ENCODE measurements at regions not wholly inside any gene's neighbourhood (a gene's known extent, or its start where the extent isn't known, plus 50 kb on each side); places are given as distances from the start of the nearest gene placed in this dataset.
"Not testable (repeated sequence)": the region's sequence is repeated elsewhere in the genome, so short reads cannot be mapped to it uniquely, and the experiment has no call there.

DNA sequence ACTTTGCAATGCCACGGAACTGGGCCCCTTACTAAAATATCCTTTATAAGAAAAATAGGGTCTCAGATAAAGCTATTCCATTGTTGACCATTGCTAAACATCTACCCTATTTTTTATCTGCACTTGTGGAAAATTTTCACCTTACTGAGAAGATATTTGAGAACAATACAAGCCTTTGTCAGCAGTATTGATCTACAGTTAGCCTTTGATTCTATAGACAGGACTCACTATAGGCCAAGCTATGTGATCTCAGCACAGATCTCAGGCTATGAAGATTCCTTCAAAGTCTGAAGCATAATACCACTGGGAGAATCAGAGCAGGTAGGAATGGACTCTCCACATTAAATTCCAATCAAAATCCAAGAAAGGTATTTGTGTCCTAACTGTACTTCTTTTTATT, 1099.7 kb downstream of the DIAPH3 start:
- no peaks in the 10 kb centered on the region for H3K27me3 Mint-ChIP-seq
- intact Hi-C loops (cut with micrococcal nuclease), result no loop called here
- H3K4me3 Mint-ChIP-seq, result no peak overlapping the region
- no peaks in the 10 kb centered on the region for H3K9me3 Mint-ChIP-seq
- ATAC-seq (no peak), DNase-seq (no peak)
- no peak overlapping the region for H3K27ac Mint-ChIP-seq
- ChIA-PET CTCF (no interaction called here), POLR2A (no interaction called here)
- TF ChIP-seq, protein P1, sequence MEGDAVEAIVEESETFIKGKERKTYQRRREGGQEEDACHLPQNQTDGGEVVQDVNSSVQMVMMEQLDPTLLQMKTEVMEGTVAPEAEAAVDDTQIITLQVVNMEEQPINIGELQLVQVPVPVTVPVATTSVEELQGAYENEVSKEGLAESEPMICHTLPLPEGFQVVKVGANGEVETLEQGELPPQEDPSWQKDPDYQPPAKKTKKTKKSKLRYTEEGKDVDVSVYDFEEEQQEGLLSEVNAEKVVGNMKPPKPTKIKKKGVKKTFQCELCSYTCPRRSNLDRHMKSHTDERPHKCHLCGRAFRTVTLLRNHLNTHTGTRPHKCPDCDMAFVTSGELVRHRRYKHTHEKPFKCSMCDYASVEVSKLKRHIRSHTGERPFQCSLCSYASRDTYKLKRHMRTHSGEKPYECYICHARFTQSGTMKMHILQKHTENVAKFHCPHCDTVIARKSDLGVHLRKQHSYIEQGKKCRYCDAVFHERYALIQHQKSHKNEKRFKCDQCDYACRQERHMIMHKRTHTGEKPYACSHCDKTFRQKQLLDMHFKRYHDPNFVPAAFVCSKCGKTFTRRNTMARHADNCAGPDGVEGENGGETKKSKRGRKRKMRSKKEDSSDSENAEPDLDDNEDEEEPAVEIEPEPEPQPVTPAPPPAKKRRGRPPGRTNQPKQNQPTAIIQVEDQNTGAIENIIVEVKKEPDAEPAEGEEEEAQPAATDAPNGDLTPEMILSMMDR (IDR thresholded peaks at IDR 0.05), result no peak
- H3K4me1 Mint-ChIP-seq (ENCODE audit: low read depth), result no peaks in the 10 kb centered on the region
- no peaks in the 10 kb centered on the region for H3K36me3 Mint-ChIP-seq (ENCODE audit: low read depth)

DNA sequence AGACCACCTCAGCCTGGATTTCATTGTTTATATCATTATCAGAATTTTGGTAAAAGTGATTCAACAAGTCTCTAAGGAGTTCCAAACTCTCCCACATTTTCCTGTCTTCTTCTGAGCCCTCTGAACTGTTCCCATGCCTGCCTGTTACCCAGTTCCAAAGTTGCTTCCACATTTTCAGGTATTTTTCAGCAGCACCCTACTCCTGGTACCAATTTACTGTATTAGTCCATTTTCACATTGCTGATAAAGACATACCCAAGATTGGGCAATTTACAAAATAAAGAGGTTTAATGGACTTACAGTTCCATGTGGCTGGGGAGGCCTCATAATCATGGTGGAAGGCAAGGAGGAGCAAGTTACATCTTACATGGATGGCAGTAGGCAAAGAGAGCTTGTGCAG, 1087.3 kb downstream of the DIAPH3 start:
- intact Hi-C loops (cut with micrococcal nuclease); DNase-seq; CTCF ChIA-PET; H3K27ac Mint-ChIP-seq; H3K4me3 Mint-ChIP-seq; H3K27me3 Mint-ChIP-seq; H3K4me1 Mint-ChIP-seq (ENCODE audit: low read depth); H3K36me3 Mint-ChIP-seq (ENCODE audit: low read depth); ATAC-seq: not testable (repeated sequence)
- peaks cover 23% of the 10 kb centered on the region for H3K9me3 Mint-ChIP-seq
- POLR2A ChIA-PET, result interaction anchor here (0.7 kb wide), 1 partner anchor 84 kb away, joined by 3 read pairs; no protein-coding TSS in a partner anchor

DNA sequence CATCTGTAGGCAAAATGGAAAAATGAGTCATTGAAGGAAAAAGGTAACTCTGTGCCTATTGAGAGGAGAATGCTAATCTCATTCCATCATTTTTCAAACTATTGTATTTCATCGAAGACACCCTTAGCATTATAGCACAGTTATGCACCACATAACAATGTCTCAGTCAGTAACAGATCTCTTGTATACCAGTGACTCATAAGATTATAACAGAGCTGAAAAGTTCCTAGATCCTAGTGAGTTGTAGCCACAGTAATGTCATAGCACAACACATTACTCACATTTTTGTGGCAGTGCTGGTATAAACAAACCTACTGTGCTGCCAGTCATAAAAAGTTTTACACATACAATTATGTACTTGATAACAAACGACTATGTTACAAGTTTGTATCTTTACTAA, 1077.6 kb downstream of the DIAPH3 start:
- H3K9me3 Mint-ChIP-seq, result no peaks in the 10 kb centered on the region
- ATAC-seq (no peak), DNase-seq (no peak)
- intact Hi-C loops (cut with micrococcal nuclease), result no loop called here
- no peaks in the 10 kb centered on the region for H3K4me1 Mint-ChIP-seq (ENCODE audit: low read depth)
- CTCF ChIA-PET, result no interaction called here
- TF ChIP-seq, protein P1 (IDR thresholded peaks at IDR 0.05), result no peak
- no peaks in the 10 kb centered on the region for H3K27me3 Mint-ChIP-seq
- no peaks in the 10 kb centered on the region for H3K36me3 Mint-ChIP-seq (ENCODE audit: low read depth)
- H3K27ac Mint-ChIP-seq, result no peak overlapping the region
- POLR2A ChIA-PET, result no interaction called here
- no peak overlapping the region for H3K4me3 Mint-ChIP-seq

DNA sequence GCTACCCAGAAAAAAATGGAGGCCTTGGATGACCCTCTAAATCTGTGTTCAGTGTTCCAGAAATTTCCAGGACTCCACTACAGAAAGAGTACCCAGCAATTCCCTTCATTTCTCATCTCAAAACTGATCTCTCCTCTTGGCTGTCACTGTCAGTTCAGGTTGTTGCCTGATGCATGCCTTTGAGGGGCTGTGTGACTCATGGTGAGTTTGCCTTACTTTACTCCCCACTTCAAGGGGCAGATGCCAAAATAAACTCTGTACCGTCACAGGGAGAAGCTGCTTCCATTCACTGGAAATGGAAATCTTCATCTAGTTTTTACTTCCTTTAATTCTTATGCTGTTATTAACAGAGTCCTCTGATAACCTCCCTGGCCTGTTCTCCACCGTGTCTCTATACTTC, 1075.0 kb downstream of the DIAPH3 start:
- TF ChIP-seq, protein P1 (IDR thresholded peaks at IDR 0.05), result no peak
- Mint-ChIP-seq H3K9me3 (no peaks in the 10 kb centered on the region), H3K4me1 (ENCODE audit: low read depth) (no peaks in the 10 kb centered on the region), H3K27ac (no peak overlapping the region), H3K27me3 (no peaks in the 10 kb centered on the region), H3K36me3 (ENCODE audit: low read depth) (no peaks in the 10 kb centered on the region), H3K4me3 (no peak overlapping the region)
- ChIA-PET CTCF (no interaction called here), POLR2A (no interaction called here)
- intact Hi-C loops (cut with micrococcal nuclease), result no loop called here
- DNase-seq, result no peak
- no peak for ATAC-seq

DNA sequence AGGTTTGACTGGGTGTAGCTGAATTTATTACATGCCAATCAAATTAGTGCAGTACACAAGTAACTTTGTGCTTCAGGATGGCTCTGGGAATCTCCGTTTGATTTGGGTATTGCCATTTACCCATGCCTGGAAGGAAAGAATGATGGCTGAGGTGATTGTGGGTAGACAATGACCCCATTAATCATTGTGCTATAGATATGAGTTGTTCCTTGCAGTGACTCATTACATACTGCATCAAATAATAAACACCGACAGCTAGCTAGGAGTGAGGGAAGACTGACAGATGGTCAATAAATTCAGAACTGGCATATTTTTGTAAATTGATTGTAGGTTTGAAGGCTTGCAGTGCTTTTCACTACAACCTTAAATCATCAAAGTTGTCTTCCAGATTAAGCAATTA, 1069.5 kb downstream of the DIAPH3 start:
- CTCF ChIA-PET, result no interaction called here
- Mint-ChIP-seq H3K27me3 (no peaks in the 10 kb centered on the region), H3K9me3 (no peaks in the 10 kb centered on the region), H3K36me3 (ENCODE audit: low read depth) (no peaks in the 10 kb centered on the region), H3K4me3 (no peak overlapping the region), H3K4me1 (ENCODE audit: low read depth) (no peaks in the 10 kb centered on the region), H3K27ac (no peak overlapping the region)
- intact Hi-C loops (cut with micrococcal nuclease), result no loop called here
- TF ChIP-seq, protein P1 (IDR thresholded peaks at IDR 0.05), result no peak
- POLR2A ChIA-PET, result no interaction called here
- DNase-seq (no peak), ATAC-seq (no peak)

Data from activated CD8-positive, alpha-beta T cell treated with anti-CD3 and anti-CD28 coated beads for 36 hours (primary cell).